MM.1S (cell line): ENCODE measurements at regions not wholly inside any gene's neighbourhood (a gene's known extent, or its start where the extent isn't known, plus 50 kb on each side); places are given as distances from the start of the nearest gene placed in this dataset.

Experiments
- DNase-seq: peaks from one replicate; pipeline ENCODE4 v3.0.0-alpha.2; 2015
- H2AFZ ChIP-seq: fragments of 300-600 bp; sonication (generic); 2 replicates; pipeline ENCODE4 v1.6.0; 2016; ENCODE audit warnings: antibody characterized with exemption, low read length
- H3F3A ChIP-seq: fragments of 300-600 bp; sonication (generic); 2 replicates; pipeline ENCODE4 v1.6.1; 2016; ENCODE audit warnings: mild to moderate bottlenecking, antibody characterized with exemption, low read length, moderate library complexity, mixed read lengths; ENCODE audit not compliant: insufficient read depth
- H3K27ac ChIP-seq: fragments of 300-600 bp; sonication (generic); 2 replicates; pipeline ENCODE4 v1.5.1; 2016; ENCODE audit warnings: mild to moderate bottlenecking, low read length
- H3K27me3 ChIP-seq: fragments of 300-600 bp; sonication (generic); replicated peaks from 2 replicates; pipeline ENCODE4 v1.6.0; 2016; ENCODE audit warnings: low read length; ENCODE audit not compliant: insufficient read depth
- H3K36me3 ChIP-seq: fragments of 300-600 bp; sonication (generic); replicated peaks from 2 replicates; pipeline ENCODE4 v1.6.1; 2016; ENCODE audit warnings: mild to moderate bottlenecking, low read length, mixed read lengths; ENCODE audit not compliant: insufficient read depth
- H3K4me1 ChIP-seq: fragments of 300-600 bp; sonication (generic); 2 replicates; pipeline ENCODE4 v1.6.1; 2016; ENCODE audit warnings: low read length, mixed read lengths
- H3K4me2 ChIP-seq: fragments of 300-600 bp; sonication (generic); 2 replicates; pipeline ENCODE4 v1.6.0; 2016; ENCODE audit warnings: low read depth, low read length
- H3K4me3 ChIP-seq: fragments of 300-600 bp; sonication (generic); 2 replicates; pipeline ENCODE4 v1.5.1; 2016; ENCODE audit warnings: low read length, mixed read lengths
- H3K79me2 ChIP-seq: fragments of 300-600 bp; sonication (generic); 2 replicates; pipeline ENCODE4 v1.6.1; 2016; ENCODE audit warnings: mixed run types, low read length, mixed read lengths
- H3K9ac ChIP-seq: fragments of 300-600 bp; sonication (generic); 2 replicates; pipeline ENCODE4 v1.6.1; 2016; ENCODE audit warnings: low read length, mixed read lengths
- H3K9me2 ChIP-seq: fragments of 300-600 bp; sonication (generic); replicated peaks from 2 replicates; pipeline ENCODE4 v1.6.1; 2016; ENCODE audit warnings: mild to moderate bottlenecking, low read length, mixed read lengths; ENCODE audit not compliant: insufficient read depth
- H3K9me3 ChIP-seq: fragments of 300-600 bp; sonication (generic); replicated peaks from 2 replicates; pipeline ENCODE4 v1.6.1; 2016; ENCODE audit warnings: mild to moderate bottlenecking, low read length, mixed read lengths; ENCODE audit not compliant: insufficient read depth
- H4K20me1 ChIP-seq: fragments of 300-600 bp; sonication (generic); 2 replicates; pipeline ENCODE4 v1.6.1; 2016; ENCODE audit warnings: mild to moderate bottlenecking, low read length, moderate library complexity, mixed read lengths; ENCODE audit not compliant: insufficient read depth
- EZH2 ChIP-seq: fragments of 300-600 bp; sonication (generic); optimal IDR thresholded peaks from 2 replicates; pipeline ENCODE3; 2017; ENCODE audit warnings: low read depth, mild to moderate bottlenecking, antibody characterized with exemption, low read length, mixed read lengths
- EZH2phosphoT487 ChIP-seq: fragments of 300-600 bp; sonication (generic); IDR thresholded peaks from 2 replicates; pipeline ENCODE4 v1.6.1; 2018; ENCODE audit warnings: antibody characterized with exemption, low read length
- TF ChIP-seq, protein P1 (sequence below): fragments of 300-600 bp; sonication (generic); IDR thresholded peaks from 2 replicates; pipeline ENCODE4 v1.5.1; 2016; ENCODE audit warnings: antibody characterized with exemption, low read length, mixed read lengths

DNA sequence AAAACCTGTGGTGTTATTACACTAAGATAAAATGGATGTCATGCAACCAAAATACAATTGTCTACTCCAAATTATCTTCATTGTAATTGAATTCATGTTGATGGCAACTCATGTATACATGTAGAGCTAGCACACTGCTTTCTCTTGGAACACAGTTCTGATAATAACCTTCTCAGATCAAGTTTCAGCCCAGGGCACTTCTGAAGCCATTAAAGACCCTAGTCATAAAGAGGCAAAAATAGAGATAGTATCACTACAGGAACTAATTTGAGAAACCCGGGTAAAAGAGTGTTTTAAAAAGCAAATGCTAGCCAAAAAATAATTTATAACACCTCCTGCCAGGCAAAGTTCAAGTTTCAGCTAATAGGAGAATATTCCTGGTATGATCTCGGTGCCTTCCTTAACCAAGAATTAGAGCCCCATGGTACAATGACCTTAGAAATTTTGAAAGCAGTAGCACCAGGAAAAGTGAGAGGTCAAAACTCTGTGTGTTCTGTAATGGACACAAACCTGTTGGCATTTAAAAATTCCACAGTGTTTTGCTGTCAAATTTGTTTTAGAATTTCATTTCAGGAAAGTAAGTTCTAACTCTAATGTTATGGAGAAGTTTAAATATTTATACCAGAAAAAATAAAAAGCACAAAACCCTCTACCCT is 105.0 kb upstream of the FRMD6 start:
- Histone ChIP-seq H3K4me1 (no peaks in the 10 kb centered on the region), H3K36me3 (no peaks in the 10 kb centered on the region), H2AFZ (no peak overlapping the region), H3F3A (no peaks in the 10 kb centered on the region), H3K9ac (no peak overlapping the region), H3K4me3 (no peak overlapping the region), H3K27ac (no peak overlapping the region), H3K4me2 (no peak overlapping the region), H3K27me3 (no peaks in the 10 kb centered on the region), H3K9me3 (no peaks in the 10 kb centered on the region), H4K20me1 (no peaks in the 10 kb centered on the region), H3K9me2 (no peaks in the 10 kb centered on the region), H3K79me2 (no peaks in the 10 kb centered on the region)
- TF ChIP-seq EZH2 (no peak), EZH2phosphoT487 (no peak)
- TF ChIP-seq, protein P1, sequence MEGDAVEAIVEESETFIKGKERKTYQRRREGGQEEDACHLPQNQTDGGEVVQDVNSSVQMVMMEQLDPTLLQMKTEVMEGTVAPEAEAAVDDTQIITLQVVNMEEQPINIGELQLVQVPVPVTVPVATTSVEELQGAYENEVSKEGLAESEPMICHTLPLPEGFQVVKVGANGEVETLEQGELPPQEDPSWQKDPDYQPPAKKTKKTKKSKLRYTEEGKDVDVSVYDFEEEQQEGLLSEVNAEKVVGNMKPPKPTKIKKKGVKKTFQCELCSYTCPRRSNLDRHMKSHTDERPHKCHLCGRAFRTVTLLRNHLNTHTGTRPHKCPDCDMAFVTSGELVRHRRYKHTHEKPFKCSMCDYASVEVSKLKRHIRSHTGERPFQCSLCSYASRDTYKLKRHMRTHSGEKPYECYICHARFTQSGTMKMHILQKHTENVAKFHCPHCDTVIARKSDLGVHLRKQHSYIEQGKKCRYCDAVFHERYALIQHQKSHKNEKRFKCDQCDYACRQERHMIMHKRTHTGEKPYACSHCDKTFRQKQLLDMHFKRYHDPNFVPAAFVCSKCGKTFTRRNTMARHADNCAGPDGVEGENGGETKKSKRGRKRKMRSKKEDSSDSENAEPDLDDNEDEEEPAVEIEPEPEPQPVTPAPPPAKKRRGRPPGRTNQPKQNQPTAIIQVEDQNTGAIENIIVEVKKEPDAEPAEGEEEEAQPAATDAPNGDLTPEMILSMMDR = no peak
- no peak for DNase-seq

DNA sequence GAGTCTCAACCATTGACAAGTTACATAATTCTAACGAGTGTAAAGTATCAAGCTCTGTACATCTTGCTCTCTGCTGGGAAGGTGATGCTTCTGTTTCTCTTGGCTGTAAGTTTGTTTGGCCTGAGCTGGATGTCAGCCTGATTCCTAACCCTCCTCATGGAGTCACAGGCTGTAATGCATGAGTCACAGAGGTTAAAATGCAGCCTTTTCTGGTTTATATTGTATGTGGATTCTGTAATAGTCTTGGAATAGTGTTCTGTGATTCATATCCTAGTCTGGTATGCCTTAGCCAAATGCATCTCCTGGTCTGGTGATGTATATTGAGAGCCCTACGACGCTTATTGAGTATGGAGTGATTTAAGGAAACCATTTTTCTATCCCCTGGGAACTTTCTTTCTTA is 104.5 kb upstream of the FRMD6 start:
- no peak overlapping the region for H3K4me3 ChIP-seq
- no peak overlapping the region for H2AFZ ChIP-seq
- no peaks in the 10 kb centered on the region for H3K4me1 ChIP-seq
- H3K27me3 ChIP-seq = no peaks in the 10 kb centered on the region
- H3K9me2 ChIP-seq = no peaks in the 10 kb centered on the region
- H4K20me1 ChIP-seq = no peaks in the 10 kb centered on the region
- TF ChIP-seq EZH2 (no peak), EZH2phosphoT487 (no peak)
- TF ChIP-seq, protein P1 = no peak
- no peak overlapping the region for H3K27ac ChIP-seq
- H3K79me2 ChIP-seq = no peaks in the 10 kb centered on the region
- no peaks in the 10 kb centered on the region for H3F3A ChIP-seq
- H3K9ac ChIP-seq = no peak overlapping the region
- H3K4me2 ChIP-seq = no peak overlapping the region
- H3K9me3 ChIP-seq = no peaks in the 10 kb centered on the region
- H3K36me3 ChIP-seq = no peaks in the 10 kb centered on the region
- no peak for DNase-seq

DNA sequence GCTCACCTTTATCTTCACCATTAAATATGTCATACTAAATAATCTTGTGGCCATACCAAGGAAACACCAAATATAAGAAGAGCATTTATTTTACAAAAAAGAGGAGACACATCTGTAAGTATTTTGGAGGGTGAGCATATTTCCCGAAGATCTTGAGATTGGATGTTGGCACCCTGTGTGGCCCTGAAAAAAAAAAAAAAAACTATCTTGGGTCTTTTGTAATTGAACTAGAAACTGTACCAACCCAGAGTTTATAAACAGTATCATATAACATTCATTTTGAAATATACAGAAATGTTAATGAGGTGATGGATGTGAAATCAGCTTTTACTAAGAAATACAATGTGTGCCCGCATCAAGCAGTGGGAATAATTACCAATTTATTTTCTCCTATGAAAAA is 104.0 kb upstream of the FRMD6 start:
- H3K4me1 ChIP-seq = no peaks in the 10 kb centered on the region
- H3K9me2 ChIP-seq = no peaks in the 10 kb centered on the region
- H3K36me3 ChIP-seq = no peaks in the 10 kb centered on the region
- no peak for DNase-seq
- no peaks in the 10 kb centered on the region for H4K20me1 ChIP-seq
- H3K27ac ChIP-seq = no peak overlapping the region
- H2AFZ ChIP-seq = no peak overlapping the region
- no peaks in the 10 kb centered on the region for H3K27me3 ChIP-seq
- no peaks in the 10 kb centered on the region for H3K9me3 ChIP-seq
- no peak overlapping the region for H3K4me3 ChIP-seq
- no peak for TF ChIP-seq EZH2phosphoT487
- H3F3A ChIP-seq = no peaks in the 10 kb centered on the region
- no peak overlapping the region for H3K4me2 ChIP-seq
- H3K79me2 ChIP-seq = no peaks in the 10 kb centered on the region
- H3K9ac ChIP-seq = no peak overlapping the region

DNA sequence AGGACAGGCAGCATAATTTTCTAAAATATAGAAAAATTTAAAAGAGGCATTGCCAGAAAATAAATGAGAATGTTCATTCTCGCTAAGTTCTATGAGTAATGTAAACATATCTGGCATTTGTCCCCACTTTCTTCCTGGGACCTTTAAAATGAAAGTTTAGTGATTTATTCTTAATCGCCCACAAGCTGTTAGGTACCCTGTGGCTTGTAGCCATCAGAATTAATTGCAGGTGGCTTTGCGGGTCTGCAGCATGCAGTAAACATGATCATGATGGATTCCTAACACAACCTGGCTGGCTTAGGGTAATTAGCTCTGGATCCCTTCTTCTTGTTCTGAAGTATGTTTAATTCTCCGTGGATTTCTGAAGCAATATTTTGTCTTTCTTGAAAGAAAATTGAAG is 103.5 kb upstream of the FRMD6 start:
- Histone ChIP-seq H4K20me1 (no peaks in the 10 kb centered on the region), H3K4me2 (no peak overlapping the region), H3K9me2 (no peaks in the 10 kb centered on the region), H3K36me3 (no peaks in the 10 kb centered on the region), H3K9ac (no peak overlapping the region), H3K4me3 (no peak overlapping the region), H3K9me3 (no peaks in the 10 kb centered on the region), H3K27ac (no peak overlapping the region), H3K27me3 (no peaks in the 10 kb centered on the region), H3K4me1 (no peaks in the 10 kb centered on the region), H3F3A (no peaks in the 10 kb centered on the region), H2AFZ (no peak overlapping the region), H3K79me2 (no peaks in the 10 kb centered on the region)
- no peak for TF ChIP-seq EZH2phosphoT487
- TF ChIP-seq, protein P1 = no peak
- TF ChIP-seq EZH2 = no peak
- DNase-seq = no peak
